Upper lobe of right lung (tissue), 1 donor: ENCODE measurements at regions not wholly inside any gene's neighbourhood (a gene's known extent, or its start where the extent isn't known, plus 50 kb on each side); places are given as distances from the start of the nearest gene placed in this dataset.

Experiments
- ATAC-seq: fragments of 200-7000 bp; cut with Tn5 transposase; one replicate; pipeline ENCODE4 v1.9.1; 2020; ENCODE audit warnings: mild to moderate bottlenecking, moderate library complexity
- DNase-seq: peaks from one replicate; pipeline ENCODE4 v3.0.0-alpha.2; 2020
- H3K27ac ChIP-seq: fragments of 200-600 bp; one replicate; pipeline ENCODE4 v1.8.0; 2022
- H3K27me3 ChIP-seq: fragments of 200-600 bp; one replicate; pipeline ENCODE4 v1.8.0; 2022; ENCODE audit warnings: mild to moderate bottlenecking
- H3K36me3 ChIP-seq: fragments of 200-600 bp; one replicate; pipeline ENCODE4 v1.8.0; 2022
- H3K4me1 ChIP-seq: fragments of 200-600 bp; one replicate; pipeline ENCODE4 v1.8.0; 2022
- H3K4me3 ChIP-seq: fragments of 200-600 bp; one replicate; pipeline ENCODE4 v1.8.0; 2022; ENCODE audit warnings: mild to moderate bottlenecking
- H3K9me3 ChIP-seq: fragments of 200-600 bp; one replicate; pipeline ENCODE4 v1.8.0; 2022
- CTCF ChIP-seq: fragments of 200-600 bp; IDR thresholded peaks from one replicate; pipeline ENCODE4 v1.8.0; 2022; ENCODE audit warnings: antibody characterized with exemption
- intact Hi-C: fragments of 100-400 bp; cut with DNase I; formaldehyde crosslinking; loops from one replicate; pipeline ENCODE4 v1.11.0; 2022
- donor health status: DM: no; HTN: yes; CAD: no; lungs with severe emphysema.

- Histone ChIP-seq H3K27me3 (no peaks in the 10 kb centered on the region), H3K36me3 (no peaks in the 10 kb centered on the region), H3K4me1 (peaks cover 8% of the 10 kb centered on the region), H3K27ac (no peak overlapping the region), H3K4me3 (no peak overlapping the region), H3K9me3 (peaks cover under 1% of the 10 kb centered on the region)
- intact Hi-C loops, result no loop called here
- TF ChIP-seq CTCF, result no peak
- DNase-seq (no peak), ATAC-seq (no peak)
These were observed 287.3 kb downstream of the RPS24 start for GRCh38 chr10:78321000-78321399.

GRCh38 chr10:78321500-78321899 lies 287.8 kb downstream of the RPS24 start:
- H3K36me3 ChIP-seq, result no peaks in the 10 kb centered on the region
- no peak for DNase-seq
- no peak overlapping the region for H3K27ac ChIP-seq
- H3K9me3 ChIP-seq, result peaks cover 5% of the 10 kb centered on the region
- no peak overlapping the region for H3K4me3 ChIP-seq
- intact Hi-C loops, result no loop called here
- no peak for TF ChIP-seq CTCF
- H3K4me1 ChIP-seq, result peaks cover 5% of the 10 kb centered on the region
- H3K27me3 ChIP-seq, result no peaks in the 10 kb centered on the region
- no peak for ATAC-seq

- Histone ChIP-seq H3K27me3 (no peaks in the 10 kb centered on the region), H3K36me3 (no peaks in the 10 kb centered on the region), H3K4me1 (no peaks in the 10 kb centered on the region), H3K27ac (no peak overlapping the region), H3K4me3 (no peak overlapping the region), H3K9me3 (peaks cover 9% of the 10 kb centered on the region)
- no peak for TF ChIP-seq CTCF
- no peak for ATAC-seq
- DNase-seq, result no peak
- intact Hi-C loops, result no loop called here
These were observed 292.7 kb downstream of the RPS24 start for GRCh38 chr10:78326372-78326771.

GRCh38 chr10:78327778-78328591 lies 294.3 kb downstream of the RPS24 start:
- no peak overlapping the region for H3K4me3 ChIP-seq
- no peak for DNase-seq
- intact Hi-C loops, result no loop called here
- H3K36me3 ChIP-seq, result no peaks in the 10 kb centered on the region
- H3K4me1 ChIP-seq, result no peaks in the 10 kb centered on the region
- peaks cover 9% of the 10 kb centered on the region for H3K9me3 ChIP-seq
- peak; percentile 12 for ATAC-seq
- H3K27me3 ChIP-seq, result no peaks in the 10 kb centered on the region
- H3K27ac ChIP-seq, result no peak overlapping the region
- TF ChIP-seq CTCF, result no peak

- Histone ChIP-seq H3K27me3 (no peaks in the 10 kb centered on the region), H3K27ac (no peak overlapping the region), H3K4me1 (no peaks in the 10 kb centered on the region), H3K4me3 (no peak overlapping the region), H3K36me3 (no peaks in the 10 kb centered on the region), H3K9me3 (peaks cover 9% of the 10 kb centered on the region)
- no peak for TF ChIP-seq CTCF
- intact Hi-C loops, result no loop called here
- no peak for ATAC-seq
- DNase-seq, result no peak
These were observed 295.1 kb downstream of the RPS24 start for GRCh38 chr10:78328592-78329404.
